Renal pelvis (tissue), 1 donor: ENCODE measurements at regions not wholly inside any gene's neighbourhood (a gene's known extent, or its start where the extent isn't known, plus 50 kb on each side); places are given as distances from the start of the nearest gene placed in this dataset.
"Not testable (repeated sequence)": the region's sequence is repeated elsewhere in the genome, so short reads cannot be mapped to it uniquely, and the experiment has no call there.

Experiments
- DNase-seq: peaks from one replicate; pipeline ENCODE4 v3.0.0-alpha.2; 2013

DNA sequence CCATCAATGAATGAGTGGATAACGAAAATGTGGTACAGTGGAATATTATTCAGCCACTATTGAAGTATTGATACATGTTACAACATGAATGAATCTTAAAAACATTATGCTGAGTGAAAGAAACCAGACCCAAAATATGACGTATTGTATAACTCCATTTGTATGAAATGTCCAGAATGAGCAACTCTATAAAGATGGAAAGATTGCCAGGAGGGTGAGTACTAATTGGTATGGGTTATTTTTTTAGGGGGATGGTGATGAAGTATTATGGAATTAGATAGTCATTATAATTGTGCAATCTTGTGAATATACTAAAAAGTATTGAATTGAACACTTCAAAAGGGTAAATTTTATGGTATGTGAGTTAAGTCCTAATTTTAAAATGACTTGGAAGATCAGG is 278.6 kb downstream of the SIPA1L2 start:
- no peak for DNase-seq

DNA sequence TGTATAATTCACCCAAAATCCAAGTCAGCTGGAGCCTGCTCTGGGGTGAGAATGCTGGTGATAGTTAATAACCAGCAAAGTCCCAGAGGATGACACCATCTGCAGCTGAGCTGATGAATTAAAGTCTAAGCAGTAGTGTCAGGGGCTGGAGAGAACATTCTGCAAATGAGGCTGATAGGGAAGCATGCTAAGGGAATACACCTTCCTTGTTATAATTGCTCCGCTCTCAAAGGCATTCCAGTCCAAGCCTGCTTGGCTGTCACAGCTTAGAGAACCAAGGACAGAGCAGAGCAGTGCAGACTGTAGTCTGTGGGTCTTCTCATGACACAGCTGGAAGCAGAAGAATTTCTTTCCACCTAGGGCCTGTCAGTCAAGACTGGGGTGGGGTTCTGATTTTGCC is 283.1 kb downstream of the SIPA1L2 start:
- DNase-seq, result no peak

DNA sequence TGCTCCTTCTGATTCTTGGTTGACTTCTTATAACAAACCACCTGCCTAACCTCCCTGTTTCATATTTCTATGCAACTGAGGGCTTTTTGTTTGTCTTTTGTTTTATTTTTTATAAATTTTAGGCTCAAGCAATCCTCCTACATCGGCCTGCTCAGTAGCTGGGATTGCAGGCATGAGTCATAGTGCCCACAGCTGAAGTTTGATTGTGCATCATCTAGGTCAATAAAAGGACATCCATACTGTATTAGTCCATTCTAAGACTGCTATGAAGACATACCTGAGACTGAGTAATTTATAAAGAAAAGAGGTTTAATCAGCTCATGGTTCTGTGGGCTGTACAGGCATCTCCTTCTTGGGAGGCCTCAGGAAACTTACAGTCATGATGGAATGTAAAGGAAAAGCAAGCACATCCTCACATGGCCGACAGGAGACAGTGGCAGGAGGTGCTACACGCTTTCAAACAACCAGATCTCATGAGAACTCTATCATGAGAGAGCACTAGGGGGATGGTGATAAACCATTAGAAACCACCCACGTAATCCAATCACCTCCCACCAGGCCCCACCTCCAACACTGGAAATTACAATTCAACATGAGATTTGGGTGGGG is 285.0 kb downstream of the SIPA1L2 start:
- DNase-seq, result no peak

DNA sequence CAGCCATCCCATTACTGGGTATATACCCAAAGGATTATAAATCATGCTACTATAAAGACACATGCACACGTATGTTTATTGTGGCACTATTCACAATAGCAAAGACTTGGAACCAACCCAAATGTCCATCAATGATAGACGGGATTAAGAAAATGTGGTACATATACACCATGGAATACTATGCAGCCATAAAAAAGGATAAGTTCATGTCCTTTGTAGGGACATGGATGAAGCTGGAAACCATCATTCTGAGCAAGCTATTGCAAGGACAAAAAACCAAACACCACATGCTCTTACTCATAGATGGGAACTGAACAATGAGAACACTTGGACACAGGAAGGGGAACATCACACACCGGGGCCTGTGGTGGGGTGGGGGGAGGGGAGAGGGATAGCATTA is 285.7 kb downstream of the SIPA1L2 start:
- not testable (repeated sequence) for DNase-seq

DNA sequence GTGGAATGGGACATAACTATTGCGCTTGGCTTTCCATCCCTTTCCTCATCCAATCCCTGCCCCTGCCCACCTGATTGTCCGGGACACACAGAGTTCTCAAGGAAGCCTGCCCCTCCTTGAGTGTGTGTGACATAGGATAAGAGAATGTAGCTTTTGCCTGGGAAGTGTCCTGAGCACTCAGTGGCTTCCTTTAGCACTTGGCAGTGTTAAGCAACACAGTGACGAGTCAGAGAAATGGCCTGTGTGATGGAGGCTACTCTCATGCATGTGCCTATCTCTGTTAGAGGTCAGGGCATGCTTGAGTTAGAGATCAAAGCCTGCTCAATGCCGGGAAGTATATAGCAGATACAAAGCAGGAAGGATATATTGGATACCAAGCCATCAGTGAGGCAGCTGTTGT is 289.5 kb downstream of the SIPA1L2 start:
- no peak for DNase-seq

DNA sequence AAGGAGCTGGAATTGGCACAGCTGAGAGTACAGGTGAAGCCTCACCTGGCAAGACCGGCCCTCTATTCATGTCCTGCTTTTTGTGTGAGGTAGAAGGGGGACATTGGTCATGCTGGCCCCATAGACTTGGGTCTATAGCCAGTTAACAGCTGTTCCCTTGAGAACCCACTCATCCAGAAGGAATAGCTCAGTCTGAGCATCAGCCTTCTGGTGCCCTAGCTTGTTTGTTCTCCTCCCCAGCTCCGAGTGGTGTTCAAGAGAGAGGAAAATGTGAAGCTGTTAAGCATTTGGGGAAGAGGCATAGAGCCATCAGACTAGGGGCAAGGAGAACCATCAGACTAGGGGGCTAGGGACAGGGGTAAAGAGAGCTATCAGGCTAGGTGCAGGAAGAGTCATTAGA is 290.9 kb downstream of the SIPA1L2 start:
- no peak for DNase-seq

DNA sequence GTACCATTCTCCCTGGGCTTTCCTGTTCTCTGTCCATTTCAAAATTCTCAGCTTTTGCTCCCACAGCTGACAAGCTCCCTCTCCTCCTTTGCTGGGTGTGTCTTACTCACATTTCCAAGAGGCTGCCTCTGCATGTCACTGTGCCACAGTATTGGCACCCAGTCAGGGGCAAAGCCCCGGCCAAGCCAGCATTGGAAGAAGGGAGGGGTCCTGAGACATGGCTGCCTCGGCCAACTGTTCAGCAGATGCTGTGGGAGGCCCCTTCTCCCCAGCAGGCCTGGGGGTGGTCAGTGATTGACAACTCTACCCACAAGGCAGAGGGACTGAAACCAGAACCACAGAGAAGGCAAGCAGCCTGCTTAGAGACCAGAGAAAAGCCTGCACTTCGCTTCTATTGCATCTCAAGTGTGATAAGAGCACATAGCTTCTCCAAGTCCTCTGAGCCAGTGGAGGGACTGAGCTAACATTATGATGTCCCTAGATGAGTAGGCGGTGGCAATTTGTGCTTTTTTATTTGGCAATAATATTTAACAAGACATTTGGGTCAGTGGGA is 294.1 kb downstream of the SIPA1L2 start:
- DNase-seq, result no peak

DNA sequence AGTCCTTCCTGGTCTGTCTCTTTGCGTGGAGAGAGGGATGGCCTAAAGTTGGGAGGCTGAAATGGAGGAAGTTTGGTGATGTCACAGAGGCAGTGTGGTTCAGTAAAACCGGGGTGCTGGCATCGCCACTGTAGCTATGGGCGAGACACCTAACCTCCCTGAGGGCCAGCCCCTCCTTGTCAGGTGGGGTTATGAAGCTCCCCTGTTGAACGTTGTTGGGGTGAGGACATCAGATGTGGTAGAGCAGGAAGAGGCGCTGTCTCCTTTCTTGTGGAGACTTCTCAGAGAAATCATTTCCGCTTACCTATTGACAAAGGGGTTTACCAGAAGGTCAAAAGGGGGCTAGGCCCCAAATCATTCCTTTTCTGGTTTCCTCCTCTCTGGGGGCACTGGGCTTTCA is 294.7 kb downstream of the SIPA1L2 start:
- DNase-seq, result no peak

DNA sequence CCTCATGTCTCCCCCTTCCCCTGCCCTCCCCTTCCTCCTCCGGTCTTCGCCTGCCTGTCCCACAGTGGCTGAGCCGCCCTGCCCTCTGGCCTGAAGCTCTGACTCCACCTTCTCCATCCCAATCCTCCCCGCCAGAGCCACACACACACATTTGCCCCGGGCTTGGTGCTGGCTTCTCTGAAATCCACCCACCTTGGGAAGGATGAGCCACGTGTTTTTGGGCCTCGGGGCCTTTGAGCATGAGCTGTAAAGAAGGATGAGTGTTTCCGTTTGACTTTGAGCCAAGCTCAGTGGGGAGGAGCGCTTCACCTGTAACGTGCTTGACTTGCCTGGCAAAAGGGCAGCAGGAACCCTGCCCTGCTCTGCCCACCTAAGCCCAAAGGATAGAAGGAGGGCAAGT is 295.1 kb downstream of the SIPA1L2 start:
- DNase-seq, result no peak

DNA sequence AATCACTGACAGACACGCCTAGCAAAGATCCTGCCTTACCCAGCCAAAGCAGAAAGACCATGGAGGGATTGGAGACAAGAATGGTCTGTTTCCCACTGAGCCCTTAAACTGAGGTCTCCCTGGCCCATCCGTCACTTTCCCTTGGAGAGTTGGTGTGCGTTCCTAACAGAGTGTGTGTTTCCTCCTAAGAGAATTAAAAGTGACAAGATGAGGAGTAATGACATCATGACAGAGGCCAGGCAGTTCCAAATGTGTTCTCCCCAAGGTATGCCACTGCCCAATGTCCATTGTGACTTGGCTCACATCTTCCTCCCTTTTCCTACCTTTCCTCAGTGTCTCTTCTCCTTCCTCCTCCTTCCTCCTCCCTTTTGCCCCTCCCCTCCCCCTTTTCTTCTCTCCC is 295.7 kb downstream of the SIPA1L2 start:
- DNase-seq, result no peak

DNA sequence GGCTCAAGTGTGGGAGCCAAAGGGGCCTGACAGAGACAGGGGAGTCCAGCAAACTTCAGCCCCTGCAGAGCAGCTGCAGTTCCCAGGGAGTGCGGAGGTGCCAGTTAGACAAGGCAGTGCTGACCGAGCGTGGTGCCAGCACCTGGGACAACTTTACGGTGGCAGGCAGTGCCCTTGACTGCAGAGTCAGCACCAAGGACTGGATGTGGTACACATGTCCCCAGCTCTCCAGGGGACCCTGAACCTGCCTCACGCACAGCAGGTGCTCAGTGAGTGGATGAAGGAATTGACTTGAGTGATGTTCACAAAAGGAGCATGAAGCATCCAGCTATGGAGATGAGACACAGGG is 296.5 kb downstream of the SIPA1L2 start:
- DNase-seq, result no peak

DNA sequence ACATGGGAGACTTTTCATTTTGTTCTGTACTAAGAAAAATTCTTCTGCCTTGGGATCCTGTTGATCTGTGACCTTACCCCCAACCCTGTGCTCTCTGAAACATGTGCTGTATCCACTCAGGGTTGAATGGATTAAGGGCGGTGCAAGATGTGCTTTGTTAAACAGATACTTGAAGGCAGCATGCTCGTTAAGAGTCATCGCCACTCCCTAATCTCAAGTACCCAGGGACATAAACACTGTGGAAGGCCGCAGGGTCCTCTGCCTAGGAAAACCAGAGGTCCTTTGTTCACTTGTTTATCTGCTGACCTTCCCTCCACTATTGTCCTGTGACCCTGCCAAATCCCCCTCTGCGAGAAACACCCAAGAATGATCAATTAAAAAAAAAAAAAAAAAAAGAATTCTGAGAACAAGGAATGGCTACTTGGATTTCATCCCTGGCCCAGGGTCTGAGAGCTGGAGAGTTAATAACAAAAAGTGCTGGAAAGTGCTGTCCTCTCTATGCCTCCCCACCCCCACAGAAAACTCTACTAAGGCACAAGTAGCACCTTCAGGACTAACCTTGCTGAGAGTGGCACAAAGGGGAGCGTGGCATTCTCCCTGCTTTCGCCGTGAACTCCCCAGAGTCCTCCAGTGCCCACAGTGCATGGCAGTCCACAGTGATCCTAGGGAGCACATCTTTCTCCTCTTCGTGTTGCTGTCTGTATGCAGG is 297.1 kb downstream of the SIPA1L2 start:
- DNase-seq, result not testable (repeated sequence)

DNA sequence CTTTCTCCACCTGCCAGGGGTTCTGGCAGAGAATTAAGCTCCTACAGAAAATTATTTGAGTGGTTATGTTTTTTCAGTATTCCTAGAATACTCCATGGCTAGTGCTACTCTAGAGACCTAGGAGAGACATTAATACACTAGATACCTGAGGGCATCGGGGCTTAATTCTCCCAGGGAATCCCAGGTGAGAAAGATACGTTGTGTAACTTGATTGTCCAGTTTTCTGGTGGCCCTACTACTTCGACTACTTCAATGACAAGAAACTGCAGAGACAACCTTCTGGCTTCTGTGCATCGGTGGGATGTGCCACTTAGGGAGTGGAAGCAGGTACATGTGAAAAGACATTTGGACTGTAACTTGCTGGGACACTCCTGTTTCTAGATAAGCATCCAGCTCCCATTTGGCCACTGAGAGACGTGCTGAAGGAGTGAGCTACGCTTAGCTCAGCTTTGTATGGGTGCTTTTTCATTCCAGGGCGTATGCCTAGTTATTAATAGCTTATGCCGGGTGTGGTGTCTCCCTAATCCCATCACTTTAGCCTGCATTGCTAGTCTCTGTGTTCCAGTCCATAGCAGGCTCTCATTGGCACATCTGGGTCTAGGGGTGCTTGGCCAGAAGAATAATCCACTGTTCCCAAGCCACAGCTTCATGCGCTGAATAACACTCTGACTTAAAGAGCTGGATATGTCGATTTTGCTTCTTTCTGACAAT is 300.7 kb downstream of the SIPA1L2 start:
- no peak for DNase-seq

DNA sequence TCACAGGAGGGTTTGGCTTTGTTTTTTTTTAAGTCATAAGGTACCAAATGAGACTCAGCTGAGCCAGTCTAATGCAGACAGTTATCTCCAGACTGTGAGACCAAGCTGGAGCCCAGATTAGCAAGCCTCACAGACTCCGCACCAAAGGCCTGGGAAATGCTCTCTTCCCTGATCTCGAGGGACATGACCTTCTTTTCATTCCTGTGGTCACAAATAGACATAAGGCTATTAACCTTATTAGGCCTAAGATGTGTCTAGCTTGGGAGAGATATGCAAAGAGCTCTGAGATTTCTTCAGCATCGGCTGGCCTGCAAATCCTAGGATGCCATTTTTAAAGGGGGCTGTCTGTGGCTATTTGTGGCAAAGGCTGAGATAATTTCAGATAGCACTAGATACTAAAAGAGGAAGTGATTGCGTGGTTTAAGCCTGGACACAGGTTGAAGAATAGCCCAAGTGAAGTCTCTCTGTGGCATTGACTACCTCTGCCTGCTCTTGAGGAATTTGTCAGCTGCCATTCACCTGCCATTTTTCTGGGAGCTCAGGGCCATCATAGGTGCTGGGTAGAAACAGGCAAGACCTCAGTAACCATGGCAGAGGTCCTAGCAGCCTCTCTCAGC is 301.3 kb downstream of the SIPA1L2 start:
- DNase-seq, result no peak

DNA sequence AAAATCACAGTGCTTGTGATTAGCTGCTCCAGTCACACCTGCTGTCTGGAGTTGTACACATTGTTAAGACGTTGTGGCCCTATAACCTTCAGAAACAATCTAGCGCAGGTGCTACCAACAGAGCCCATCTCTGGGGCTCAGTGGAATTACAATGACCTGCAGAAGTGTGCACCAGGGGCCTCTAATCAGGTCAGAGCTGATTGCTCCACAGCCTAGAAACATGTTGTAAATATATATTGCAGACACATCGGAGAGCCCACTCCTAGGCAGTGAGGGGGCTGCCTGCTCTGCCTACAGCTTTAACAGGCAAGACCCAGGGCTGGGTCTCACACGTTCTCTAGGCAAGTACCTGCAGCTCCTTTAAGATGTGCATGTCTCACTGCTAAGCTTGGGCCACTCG is 302.0 kb downstream of the SIPA1L2 start:
- no peak for DNase-seq

DNA sequence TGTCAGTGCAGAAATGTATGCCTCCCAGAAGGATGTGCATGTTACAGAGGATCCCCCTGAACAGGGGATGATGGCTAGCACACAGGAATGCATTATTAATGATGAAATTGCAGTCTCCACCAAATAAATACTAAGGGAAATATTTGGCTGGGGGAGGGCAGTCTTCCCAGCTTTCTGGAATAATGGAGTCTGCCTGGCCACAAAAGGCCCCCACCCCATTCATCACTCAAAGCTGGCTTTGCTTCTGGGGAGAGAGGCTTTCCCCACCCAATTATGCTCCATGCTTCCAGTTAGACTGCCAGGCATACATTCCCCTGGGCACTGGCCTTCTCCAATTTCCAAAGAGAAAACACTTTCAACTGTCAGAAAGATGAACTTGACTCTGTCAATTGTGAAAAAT is 302.7 kb downstream of the SIPA1L2 start:
- no peak for DNase-seq

DNA sequence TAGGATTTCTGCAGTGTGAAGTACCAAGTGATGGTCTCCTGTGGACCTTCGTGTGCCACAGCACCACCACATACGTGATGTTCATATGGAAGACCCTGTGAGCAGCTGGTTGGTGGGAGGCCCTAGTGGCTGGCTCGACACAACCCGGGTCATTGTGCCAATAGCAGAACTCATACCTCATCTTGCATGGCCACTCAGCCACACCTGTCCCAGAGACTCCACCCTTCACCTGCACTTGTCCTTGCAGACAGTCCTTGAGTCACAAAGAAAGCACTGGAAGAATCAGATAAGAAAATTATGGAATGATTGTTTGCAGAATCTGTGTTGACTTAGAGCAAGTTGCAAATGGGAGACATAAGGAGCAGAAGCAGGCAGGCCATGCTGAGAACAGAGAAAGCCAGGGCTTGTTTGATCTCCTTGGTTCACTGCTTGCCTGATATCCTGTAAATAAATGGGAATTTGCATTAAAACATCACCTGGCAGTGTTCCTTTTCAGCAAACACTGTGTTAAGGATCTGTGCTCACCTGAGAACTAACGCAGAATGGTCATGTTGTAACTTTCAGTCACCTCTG is 307.7 kb downstream of the SIPA1L2 start:
- DNase-seq, result no peak

DNA sequence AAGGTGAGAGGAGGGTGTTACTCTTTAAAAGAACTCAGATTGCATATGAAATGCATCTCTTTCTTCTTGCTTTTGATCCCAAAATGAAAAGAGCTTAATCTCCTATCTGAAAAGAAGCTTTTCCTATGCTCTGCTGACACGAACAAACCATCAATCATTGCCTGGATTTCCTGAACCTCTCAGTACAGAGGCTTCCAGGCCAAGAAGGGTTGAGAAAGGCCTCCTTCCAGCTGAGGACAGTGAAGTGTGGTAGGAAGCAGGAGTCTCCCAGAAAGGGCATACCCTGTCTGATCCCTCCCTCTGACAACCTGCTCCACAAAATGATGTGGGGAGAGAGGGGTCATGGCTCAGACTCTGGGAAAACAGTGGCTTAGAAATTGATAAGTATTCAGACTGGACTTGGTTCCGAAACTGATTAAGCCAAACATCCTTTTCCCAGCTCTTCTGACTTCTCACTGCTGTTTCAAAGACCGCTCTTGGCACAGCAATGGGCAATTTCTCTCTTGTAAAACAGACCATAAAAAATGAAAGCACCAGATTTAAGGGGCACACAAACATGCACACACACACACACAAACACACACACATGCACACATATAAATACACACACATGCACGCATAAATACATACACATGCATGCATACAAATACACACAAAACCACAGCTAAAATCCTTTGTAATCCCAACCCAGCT is 310.3 kb downstream of the SIPA1L2 start:
- no peak for DNase-seq

DNA sequence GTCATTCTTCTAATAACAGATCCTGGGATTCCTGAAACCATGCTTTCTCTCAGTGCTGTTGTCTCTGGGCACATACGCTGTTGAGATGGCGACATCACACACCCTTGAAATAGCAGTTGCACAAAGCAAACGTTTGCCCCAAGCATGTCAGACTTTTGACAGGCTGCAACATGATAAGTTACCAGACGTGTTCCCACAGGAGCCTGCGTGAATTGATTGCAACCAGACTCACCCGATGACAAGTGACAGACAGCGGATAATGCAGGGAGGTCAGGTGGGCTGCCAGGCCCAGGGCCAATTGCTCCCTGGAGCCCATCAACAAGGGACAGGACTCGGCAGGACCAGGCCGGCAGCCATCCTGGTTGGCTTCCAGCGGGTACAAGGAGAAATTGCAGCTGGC is 310.9 kb downstream of the SIPA1L2 start:
- no peak for DNase-seq

DNA sequence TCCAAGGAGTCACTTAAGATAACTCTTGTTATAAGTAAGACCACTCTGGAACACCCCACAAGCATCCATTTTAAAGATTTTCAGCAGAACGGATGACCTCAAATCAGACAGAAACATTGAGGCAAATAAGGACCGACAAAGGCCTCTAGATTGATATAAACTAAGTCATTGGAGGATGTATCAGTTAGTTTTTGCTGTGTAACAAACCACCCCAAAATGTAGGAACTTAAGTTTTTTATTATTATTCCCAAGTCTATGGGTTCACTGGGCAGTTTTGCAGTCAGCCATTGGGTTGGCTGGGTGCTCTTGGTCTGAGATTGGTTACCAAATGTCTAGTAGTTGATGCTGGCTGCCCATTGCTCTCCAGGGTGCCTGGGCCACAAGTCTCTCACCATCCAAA is 311.8 kb downstream of the SIPA1L2 start:
- DNase-seq, result no peak

DNA sequence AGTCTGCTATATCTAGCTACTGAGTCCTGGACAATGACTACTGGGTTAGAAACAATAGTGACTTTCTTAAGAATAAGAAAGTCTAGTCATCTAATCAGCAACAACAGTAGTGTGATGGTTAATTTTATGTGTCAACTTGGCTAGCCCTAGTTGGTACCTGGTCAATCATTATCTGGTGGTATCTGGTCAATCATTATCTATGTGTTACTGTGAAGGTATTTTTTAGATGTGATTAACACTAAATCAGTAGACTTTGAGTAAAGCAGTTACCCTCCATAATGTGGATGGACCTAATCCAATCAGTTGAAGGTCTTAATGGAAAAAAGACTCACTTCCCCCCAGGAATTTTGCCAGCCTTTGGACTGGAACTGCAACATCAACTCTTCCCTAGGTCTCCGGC is 312.6 kb downstream of the SIPA1L2 start:
- peak; percentile 21 for DNase-seq

DNA sequence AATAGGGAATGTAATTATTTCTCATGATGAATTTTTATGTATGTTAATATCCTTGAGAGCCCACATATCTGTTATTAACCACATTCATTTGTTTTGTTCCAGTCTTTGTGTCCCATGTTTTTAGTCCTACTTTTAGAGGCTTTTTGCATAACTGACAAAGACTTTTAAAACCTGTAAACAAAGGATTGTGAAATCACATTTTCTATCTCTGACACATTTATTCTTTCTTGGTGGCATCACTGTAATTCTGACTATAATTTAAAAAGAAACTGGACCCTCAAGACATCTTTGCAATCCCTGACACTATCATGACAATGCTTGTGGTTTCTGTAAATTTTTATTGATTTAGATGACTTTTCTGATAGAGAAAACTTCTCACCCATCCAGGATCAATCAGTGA is 313.1 kb downstream of the SIPA1L2 start:
- DNase-seq, result no peak
